Parathyroid adenoma (tissue), 2 donors: ENCODE measurements at regions not wholly inside any gene's neighbourhood (a gene's known extent, or its start where the extent isn't known, plus 50 kb on each side); places are given as distances from the start of the nearest gene placed in this dataset.

ENCODE experiments used
- H2AFZ ChIP-seq: fragments of 300-600 bp; sonication (generic); one replicate; pipeline ENCODE4 v1.7.0; 2017; ENCODE audit warnings: antibody characterized with exemption, mild to moderate bottlenecking
- H3K27ac ChIP-seq: fragments of 300-600 bp; sonication (generic); one replicate; pipeline ENCODE4 v1.7.0; 2017
- H3K27me3 ChIP-seq: fragments of 300-600 bp; sonication (generic); one replicate; pipeline ENCODE4 v1.7.0; 2017; ENCODE audit warnings: low read length; ENCODE audit not compliant: control insufficient read depth, insufficient read depth
- H3K36me3 ChIP-seq: fragments of 300-600 bp; sonication (generic); one replicate; pipeline ENCODE4 v1.7.0; 2017; ENCODE audit warnings: low read length; ENCODE audit not compliant: control insufficient read depth, insufficient read depth
- H3K4me1 ChIP-seq: fragments of 300-600 bp; sonication (generic); one replicate; pipeline ENCODE4 v1.7.0; 2017; ENCODE audit warnings: control low read depth
- H3K4me2 ChIP-seq: fragments of 300-600 bp; sonication (generic); one replicate; pipeline ENCODE4 v1.7.0; 2017; ENCODE audit warnings: low read length
- H3K4me3 ChIP-seq: fragments of 300-600 bp; sonication (generic); one replicate; pipeline ENCODE4 v1.7.0; 2017; ENCODE audit warnings: low read depth, low read length
- H3K79me2 ChIP-seq: fragments of 300-600 bp; sonication (generic); one replicate; pipeline ENCODE4 v1.7.0; 2017; ENCODE audit warnings: control low read depth
- H3K9ac ChIP-seq: fragments of 300-600 bp; sonication (generic); one replicate; pipeline ENCODE4 v1.7.0; 2017; ENCODE audit warnings: mild to moderate bottlenecking
- H3K9me3 ChIP-seq: fragments of 300-600 bp; sonication (generic); one replicate; pipeline ENCODE4 v1.7.0; 2017; ENCODE audit warnings: low read length; ENCODE audit not compliant: control insufficient read depth
- TF ChIP-seq, protein P1 (sequence below): fragments of 300-600 bp; sonication (generic); IDR thresholded peaks from one replicate; pipeline ENCODE4 v1.7.0; 2017; ENCODE audit warnings: antibody characterized with exemption, mild to moderate bottlenecking
- donor health status: primary hyperparathyroidism.

DNA sequence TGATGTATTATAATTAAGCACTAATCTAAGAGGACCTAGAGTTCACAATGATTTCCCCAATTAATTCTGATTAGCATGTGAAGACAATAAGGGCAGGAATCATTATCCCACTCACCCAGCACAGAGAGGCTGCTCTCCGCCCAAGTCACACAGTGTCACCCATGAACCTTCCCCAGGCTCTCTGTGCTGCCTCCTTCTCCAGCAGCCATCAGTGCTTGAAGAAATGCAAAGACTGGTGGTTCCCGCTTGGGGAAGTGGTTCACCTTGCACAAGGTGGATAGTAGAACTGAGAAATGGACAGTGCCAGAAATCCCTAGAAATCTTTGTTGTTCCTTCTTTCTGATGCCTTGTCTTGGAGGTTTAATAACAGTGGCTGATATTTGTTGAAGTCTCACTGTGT lies 401.3 kb downstream of the QKI start:
- TF ChIP-seq, protein P1, sequence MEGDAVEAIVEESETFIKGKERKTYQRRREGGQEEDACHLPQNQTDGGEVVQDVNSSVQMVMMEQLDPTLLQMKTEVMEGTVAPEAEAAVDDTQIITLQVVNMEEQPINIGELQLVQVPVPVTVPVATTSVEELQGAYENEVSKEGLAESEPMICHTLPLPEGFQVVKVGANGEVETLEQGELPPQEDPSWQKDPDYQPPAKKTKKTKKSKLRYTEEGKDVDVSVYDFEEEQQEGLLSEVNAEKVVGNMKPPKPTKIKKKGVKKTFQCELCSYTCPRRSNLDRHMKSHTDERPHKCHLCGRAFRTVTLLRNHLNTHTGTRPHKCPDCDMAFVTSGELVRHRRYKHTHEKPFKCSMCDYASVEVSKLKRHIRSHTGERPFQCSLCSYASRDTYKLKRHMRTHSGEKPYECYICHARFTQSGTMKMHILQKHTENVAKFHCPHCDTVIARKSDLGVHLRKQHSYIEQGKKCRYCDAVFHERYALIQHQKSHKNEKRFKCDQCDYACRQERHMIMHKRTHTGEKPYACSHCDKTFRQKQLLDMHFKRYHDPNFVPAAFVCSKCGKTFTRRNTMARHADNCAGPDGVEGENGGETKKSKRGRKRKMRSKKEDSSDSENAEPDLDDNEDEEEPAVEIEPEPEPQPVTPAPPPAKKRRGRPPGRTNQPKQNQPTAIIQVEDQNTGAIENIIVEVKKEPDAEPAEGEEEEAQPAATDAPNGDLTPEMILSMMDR: no peak
- Histone ChIP-seq H3K4me3 (no peak overlapping the region), H3K4me2 (no peak overlapping the region), H3K9me3 (no peaks in the 10 kb centered on the region), H3K27me3 (no peaks in the 10 kb centered on the region), H3K4me1 (no peaks in the 10 kb centered on the region), H3K27ac (no peak overlapping the region), H3K79me2 (no peaks in the 10 kb centered on the region), H3K9ac (no peak overlapping the region), H2AFZ (no peak overlapping the region), H3K36me3 (no peaks in the 10 kb centered on the region)

DNA sequence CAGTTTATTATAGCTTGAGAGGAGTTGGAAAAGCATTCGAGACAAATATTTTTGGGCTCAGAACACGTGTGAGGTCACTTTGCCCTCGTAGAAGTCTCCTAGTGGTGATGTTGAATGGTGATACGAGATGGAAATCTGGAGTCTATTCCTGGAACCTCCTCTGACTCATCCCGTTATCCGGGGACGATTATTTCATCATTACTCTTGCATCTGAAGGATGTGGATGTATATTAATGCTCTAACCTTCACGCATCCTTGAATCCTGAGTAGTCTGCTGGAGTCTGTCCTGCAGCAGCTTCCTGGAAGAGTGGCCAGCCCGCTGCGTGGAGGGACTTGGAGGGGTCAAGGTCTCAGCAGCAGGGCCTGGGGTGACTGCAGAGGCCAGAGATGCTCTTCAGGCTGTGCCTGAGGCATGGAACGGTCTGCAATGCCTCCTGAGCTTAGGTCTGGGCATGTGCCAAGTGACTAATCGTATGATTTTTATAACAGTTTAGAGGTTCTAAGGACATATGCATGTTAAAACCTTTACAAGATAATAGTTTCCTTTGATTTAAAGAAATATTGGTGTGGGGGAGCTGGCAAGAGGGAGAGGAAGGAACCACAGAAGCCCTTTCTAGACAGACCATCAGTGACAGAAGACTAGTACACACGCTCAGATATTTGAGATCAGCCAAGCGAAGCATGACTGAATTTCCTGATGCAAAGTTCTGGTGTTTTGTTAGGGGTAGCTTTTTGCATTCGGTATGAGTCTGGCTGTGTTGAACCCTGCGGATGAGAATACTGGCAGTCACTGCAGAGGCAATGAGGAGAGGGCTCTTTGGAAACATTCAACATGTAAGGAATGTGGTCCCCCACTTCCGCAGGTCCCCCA lies 400.2 kb downstream of the QKI start:
- no peaks in the 10 kb centered on the region for H3K9me3 ChIP-seq
- H3K4me2 ChIP-seq: no peak overlapping the region
- no peaks in the 10 kb centered on the region for H3K79me2 ChIP-seq
- H3K27ac ChIP-seq: no peak overlapping the region
- no peaks in the 10 kb centered on the region for H3K36me3 ChIP-seq
- H3K27me3 ChIP-seq: no peaks in the 10 kb centered on the region
- H2AFZ ChIP-seq: no peak overlapping the region
- H3K4me3 ChIP-seq: no peak overlapping the region
- H3K9ac ChIP-seq: no peak overlapping the region
- TF ChIP-seq, protein P1: no peak
- H3K4me1 ChIP-seq: no peaks in the 10 kb centered on the region

DNA sequence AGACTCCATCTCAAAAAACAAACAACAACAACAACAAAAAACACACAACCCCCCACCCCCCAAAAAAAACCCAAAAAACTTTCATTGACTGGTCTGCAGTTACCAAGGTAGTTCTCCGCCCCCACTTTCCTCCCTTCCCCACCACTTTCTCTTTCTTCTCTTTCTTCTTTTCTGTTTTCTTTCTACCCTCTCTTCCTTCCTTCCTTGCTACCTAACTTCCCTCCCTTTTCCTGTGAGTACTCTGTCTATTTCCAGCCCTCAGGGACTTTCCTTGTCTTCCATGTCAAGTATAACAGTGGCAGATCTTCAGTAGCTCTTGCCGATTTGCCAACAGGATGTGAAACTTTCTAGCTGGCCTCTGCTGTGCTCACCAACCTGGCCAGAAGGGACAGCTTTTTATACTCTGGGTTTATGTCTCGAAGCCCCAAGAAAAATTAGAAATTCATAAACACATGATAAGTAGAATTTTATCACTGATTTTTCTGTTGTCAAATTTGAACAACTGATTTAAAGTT lies 399.5 kb downstream of the QKI start:
- H3K4me1 ChIP-seq: no peaks in the 10 kb centered on the region
- H3K79me2 ChIP-seq: no peaks in the 10 kb centered on the region
- no peaks in the 10 kb centered on the region for H3K27me3 ChIP-seq
- no peaks in the 10 kb centered on the region for H3K36me3 ChIP-seq
- H2AFZ ChIP-seq: no peak overlapping the region
- H3K27ac ChIP-seq: no peak overlapping the region
- no peak overlapping the region for H3K4me2 ChIP-seq
- no peak overlapping the region for H3K4me3 ChIP-seq
- H3K9me3 ChIP-seq: no peaks in the 10 kb centered on the region
- TF ChIP-seq, protein P1: no peak
- H3K9ac ChIP-seq: no peak overlapping the region

DNA sequence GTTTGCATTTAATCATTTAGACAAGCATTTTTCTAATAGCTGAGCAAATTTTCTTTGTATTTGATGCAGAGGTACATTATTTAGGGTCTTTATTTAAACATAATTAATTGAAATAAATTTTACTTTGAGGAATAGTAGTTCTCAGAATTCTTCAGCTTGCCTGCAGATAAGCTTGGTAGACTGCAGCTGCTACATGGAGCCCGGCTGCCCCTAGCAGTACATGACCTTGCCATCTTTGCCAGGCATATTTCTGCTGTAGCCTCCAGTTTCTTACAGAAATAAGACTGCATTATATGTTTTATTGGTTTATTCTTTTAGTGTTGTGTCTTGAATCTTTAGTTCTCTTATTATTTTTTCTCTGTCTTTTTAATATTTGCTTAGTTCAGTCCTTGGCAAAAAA lies 396.8 kb downstream of the QKI start:
- TF ChIP-seq, protein P1: no peak
- no peak overlapping the region for H3K4me3 ChIP-seq
- H3K79me2 ChIP-seq: no peaks in the 10 kb centered on the region
- H3K9ac ChIP-seq: no peak overlapping the region
- no peaks in the 10 kb centered on the region for H3K36me3 ChIP-seq
- H3K27me3 ChIP-seq: no peaks in the 10 kb centered on the region
- H2AFZ ChIP-seq: no peak overlapping the region
- no peak overlapping the region for H3K4me2 ChIP-seq
- H3K4me1 ChIP-seq: no peaks in the 10 kb centered on the region
- no peaks in the 10 kb centered on the region for H3K9me3 ChIP-seq
- no peak overlapping the region for H3K27ac ChIP-seq

DNA sequence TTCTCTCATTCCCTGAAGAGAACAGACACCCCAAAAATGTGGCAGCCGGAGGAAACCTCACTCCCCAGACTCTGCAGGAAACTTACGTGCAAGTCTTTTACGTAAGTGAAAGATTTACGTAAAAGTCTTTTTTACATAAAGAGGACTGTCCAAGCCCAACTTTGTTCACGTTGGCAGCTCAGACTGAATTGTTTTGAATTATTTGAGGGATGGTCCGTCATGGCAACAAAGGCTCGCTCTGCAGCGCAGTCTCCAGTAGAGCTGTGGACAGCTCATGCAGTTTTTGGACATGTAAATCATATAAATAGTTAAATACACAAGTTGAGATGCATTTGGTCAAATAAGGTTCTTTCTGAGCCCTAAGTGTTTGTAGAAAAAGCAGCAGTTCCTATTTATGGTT lies 394.8 kb downstream of the QKI start:
- no peaks in the 10 kb centered on the region for H3K79me2 ChIP-seq
- no peaks in the 10 kb centered on the region for H3K9me3 ChIP-seq
- H3K4me3 ChIP-seq: no peak overlapping the region
- H3K27me3 ChIP-seq: no peaks in the 10 kb centered on the region
- H3K27ac ChIP-seq: no peak overlapping the region
- H3K9ac ChIP-seq: no peak overlapping the region
- no peak overlapping the region for H3K4me2 ChIP-seq
- TF ChIP-seq, protein P1: no peak
- H2AFZ ChIP-seq: no peak overlapping the region
- no peaks in the 10 kb centered on the region for H3K36me3 ChIP-seq
- H3K4me1 ChIP-seq: no peaks in the 10 kb centered on the region
